Stimulated activated naive CD4-positive, alpha-beta T cell (primary cell): ENCODE measurements at regions not wholly inside any gene's neighbourhood (a gene's known extent, or its start where the extent isn't known, plus 50 kb on each side); places are given as distances from the start of the nearest gene placed in this dataset.
"Not testable (repeated sequence)": the region's sequence is repeated elsewhere in the genome, so short reads cannot be mapped to it uniquely, and the experiment has no call there.

Source experiments
- DNase-seq, 6 experiments: peaks; one replicate each; lab custom pipeline; 2025; lab: John Stamatoyannopoulos, UW

DNA sequence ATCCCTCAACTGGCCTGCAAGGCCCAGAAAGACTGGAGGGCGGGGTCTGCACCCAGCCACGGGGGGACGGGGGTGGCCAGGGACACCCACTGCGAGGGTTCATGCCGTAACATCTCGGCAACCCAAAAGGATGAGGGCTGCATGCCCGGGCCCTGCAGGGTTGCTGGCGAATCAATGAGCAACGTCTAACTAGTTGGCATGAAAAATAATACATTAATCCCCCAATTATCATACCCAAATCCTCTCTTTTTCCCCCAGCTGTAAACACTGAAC, 232.2 kb downstream of the TUBA3C start:
- no peak for DNase-seq

DNA sequence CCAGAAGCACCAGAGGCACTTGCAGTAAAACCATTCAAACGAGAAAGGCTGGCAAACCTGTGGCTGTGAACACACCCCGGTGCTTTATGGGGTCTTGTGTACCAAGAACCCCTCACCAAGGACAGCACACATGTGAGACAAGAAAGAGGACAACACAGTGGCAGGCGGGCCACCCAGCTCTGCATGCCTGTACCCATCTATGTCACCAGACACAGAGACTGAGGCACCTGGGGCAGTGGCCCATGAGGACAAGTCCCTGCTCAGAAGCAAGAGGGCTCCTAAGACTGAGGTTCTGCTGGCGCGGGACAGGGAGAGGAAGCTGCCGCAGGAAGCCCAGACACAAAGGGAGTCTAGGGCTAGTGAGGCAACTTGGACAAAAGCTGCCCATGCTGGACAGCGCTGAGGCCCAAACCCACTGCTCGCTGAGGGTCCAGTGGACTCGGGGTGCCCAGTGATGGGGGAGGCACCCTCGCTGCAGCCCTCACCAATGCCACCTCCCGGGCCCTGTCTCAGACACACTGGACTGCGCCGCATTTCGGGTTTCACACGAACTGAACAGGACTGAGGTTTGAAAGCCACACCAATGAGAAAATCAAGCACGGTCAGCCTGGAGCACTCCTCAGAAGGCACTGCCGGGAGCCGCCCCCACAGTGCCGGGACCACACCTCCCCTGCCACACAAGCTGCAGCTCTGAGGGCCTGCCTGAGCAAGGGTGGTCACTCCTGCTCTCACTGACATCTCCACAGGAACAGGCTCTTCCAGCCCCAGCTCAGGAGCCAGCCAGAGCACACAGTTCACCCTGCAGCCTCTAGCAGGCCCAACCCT, 232.7 kb downstream of the TUBA3C start:
- no peak for DNase-seq

DNA sequence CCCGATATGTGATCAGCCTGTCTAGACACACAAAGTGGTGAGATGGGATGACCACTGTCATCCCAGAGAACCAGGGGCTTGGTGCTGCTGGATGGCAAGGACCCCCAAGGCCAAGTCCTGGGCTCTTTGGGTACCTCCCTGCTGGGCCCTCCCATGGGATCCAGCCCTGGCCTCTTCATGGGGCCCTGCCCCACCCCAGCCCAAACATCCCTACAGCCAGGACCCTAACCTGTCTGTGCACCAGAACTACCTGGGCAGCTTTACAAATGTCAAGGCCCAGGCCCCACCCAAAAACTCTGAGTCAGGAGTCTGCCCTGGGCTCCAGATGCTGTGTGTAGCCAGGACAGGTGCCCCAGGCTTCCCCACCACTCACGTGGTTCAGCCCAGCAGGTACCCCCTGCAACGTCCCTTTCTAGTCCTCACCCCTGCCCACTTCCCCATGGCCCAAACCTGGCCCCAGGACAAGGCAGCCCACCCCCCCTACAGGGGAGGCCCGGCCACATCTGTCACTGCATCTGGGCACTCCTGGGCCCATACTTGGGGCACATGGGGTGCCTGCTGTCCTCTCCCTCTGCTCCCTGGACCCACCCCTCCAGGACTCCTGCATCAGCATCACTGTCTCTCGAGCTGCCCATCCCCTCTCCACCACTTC, 233.5 kb downstream of the TUBA3C start:
- no peak for DNase-seq

DNA sequence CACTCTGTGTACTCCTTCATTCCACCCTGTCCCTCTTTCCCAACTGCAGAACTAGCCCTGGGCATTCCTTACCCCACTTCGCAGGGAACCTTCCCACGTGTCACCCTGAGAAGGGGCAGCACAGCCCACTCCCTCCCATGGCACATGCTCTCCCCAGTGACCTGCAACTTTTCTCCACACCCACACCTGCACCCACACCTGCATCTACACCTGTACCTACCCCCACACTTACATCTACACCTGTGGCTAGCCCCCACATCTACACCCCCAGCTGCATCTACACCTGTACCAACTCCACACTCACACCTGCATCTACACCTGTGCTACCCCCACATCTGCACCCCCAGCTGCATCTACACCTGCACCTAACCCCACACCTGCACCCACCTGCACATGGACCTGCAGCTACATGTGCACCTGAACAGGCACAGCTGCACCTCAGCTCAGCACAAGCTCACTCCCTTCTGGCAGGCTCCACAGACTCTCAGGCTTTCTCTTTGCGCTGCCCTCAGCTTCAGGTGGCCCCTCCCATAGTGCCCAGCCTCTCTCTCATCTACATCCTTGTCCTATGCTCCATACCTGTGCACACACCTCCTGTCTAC, 234.1 kb downstream of the TUBA3C start:
- no peak for DNase-seq

DNA sequence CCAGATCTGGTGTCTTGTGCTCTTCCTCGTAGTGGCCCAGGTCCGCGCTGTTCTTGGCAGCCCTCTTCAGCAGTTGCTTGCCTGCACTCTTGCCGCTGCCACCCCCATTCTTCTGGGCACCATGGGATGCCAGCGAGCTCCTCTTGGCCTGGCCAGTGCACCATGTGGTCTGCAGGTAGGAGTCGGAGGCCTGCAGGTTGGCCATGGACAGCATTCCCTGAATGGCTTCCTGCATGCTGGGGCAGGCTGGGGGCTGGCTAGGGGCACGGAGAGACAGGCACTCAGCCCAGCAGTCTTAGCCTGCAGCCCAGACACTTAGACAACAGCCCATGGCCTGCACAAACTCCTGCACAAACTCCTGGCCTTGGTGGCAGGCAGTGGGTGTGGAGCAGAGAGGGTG, 234.9 kb downstream of the TUBA3C start:
- DNase-seq = no peak

DNA sequence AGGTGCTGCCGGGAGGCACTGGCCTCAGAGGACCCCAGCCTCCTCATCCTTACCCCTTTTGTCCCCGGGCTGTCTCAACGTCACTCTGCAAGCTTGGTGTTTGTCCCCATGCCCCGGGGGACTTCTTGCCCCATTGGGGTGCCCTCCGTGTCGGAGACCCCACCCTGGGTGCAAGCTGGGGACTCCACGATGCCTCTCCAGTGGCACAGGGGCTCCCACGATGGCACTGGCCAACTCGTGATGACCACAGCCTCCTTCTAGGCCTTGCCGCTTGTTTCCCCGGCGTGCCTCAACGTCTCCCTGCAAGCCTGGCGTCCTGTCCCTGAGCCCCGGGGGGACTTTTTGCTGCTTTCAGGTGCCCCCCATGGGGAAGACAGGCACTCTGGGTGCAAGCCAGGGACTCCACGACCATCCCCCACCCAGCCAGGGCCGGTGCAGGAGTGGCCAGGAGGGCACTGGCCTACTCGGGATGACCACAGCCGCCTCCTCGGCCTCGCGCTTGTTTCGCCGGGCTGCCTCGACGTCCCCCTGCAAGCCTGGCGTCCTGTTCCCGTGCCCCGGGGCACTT, 237.0 kb downstream of the TUBA3C start:
- DNase-seq = no peak

DNA sequence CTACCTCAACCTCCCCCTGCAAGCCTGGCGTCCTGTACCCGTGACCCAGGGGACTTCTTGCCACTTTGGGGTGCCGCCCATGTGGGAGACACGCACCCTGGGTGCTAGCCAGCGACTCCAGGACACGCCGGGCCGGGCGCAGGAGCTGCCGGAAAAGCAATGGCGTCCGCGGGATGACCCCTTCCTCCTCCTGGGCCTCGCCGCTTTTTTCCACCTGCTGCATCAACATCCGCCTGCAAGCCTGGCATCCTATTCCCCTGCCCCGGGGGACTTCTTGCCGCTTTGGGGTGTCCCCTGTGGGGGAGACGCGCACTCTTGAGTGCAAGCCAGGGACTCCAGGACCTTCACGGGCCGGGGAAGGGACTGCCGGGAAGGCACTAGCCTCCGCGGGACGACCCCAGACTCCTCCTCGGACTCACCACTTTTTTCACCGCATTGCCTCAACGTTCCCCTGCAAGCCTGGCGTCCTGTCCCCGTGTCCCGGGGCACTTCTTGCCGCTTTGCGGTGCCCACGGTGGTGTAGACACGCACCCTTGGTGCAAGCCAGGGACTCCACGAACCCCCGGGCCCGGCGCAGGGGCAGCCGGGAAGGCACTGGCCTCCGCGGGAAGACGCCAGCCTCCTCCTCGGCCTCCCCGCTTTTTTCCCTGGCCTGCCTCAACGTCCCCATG, 237.8 kb downstream of the TUBA3C start:
- DNase-seq = no peak

DNA sequence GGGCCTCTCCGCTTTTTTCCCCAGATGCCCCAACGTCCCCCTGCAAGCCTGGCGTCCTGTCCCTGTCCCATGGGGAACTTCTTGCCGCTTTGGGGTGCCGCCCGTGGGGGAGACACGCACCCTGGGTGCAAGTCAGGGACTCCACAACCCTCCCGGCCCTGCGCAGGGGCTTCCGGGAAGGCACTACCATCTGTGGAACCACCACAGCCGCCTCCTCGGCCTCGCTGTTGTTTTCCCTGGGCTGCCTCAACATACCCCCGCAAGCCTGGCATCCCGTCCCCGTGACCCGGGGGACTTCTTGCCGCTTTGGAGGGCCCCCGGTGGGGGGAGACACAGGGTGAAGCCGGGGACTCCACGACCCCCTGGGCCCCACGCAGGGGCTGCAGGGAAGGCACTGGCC, 238.4 kb downstream of the TUBA3C start:
- no peak for DNase-seq

DNA sequence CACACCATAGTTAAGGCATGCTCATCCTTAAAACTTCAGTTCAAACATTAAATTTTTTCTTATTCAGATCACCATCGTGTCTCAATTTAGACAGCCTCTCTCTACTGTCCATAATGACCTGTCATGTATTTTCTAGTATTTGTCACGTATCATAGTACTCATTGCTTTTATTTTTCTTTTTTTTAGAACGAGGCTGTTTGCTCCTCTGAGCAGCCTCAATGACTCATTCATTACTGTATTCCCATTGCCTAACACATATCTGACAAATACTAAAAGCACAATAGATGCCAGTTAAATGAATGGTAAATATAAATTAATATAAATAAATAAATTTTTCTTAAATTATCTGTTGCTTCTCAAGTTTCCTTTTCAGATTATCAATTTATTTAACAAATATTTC, 245.5 kb downstream of the TUBA3C start:
- DNase-seq = no peak

DNA sequence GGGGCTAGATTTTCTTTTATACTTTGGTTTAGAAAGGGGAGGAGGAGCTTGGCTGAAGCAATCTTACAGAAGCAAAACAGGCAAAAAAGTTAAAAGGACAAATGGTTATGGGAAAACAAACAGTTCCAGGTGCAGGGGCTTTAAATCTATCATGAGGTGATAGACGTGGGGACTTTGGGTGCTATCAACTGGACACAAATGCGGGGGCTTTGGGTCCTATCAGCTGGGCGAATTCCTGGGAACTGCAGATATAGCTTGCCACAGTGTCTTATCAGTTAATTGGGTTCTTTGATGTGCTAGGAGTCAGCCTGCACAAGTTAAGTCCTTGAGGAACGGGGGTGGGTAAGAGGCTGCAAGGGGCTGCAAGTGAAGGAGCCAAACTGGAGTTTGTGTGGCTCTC, 260.6 kb downstream of the TUBA3C start:
- no peak for DNase-seq

DNA sequence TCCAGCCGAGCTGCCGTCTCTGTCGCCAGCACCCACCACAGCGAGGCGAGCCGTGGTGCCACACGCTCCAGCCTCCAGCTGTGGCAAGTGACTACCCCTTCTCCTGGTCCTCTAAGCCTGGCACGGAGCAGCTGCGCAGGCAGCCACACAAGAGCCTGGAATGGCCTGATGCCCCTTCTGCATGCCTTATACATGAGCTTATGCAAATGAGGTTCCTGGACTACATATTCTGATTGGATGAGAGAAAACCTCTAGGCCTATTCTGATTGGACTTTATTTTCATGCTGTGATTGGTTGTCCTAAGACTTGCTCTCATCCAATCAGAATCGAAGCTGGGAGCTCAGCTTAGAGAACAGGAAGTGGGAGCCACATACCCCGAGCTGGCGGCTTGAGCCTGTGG, 276.5 kb downstream of the TUBA3C start:
- not testable (repeated sequence) for DNase-seq

DNA sequence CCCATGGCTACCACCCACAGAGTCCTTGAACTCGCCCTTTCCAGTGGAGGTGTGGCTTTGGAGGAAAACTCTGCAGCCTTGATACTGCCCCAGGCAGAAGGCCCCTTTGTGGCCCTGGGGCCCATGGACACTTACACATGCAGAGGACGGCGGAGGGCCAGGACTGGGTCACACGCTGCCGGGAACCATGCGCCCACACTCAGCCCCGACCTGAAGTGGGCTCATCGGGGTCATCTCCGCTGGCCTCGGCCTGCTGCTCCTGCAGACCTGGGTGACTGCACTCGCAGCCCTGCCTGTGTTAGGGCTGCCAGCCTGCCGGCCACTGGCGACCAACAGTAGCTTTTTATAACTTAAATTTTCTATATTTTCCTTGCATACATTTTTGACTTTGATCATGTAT, 286.2 kb downstream of the TUBA3C start:
- DNase-seq = not testable (repeated sequence)

DNA sequence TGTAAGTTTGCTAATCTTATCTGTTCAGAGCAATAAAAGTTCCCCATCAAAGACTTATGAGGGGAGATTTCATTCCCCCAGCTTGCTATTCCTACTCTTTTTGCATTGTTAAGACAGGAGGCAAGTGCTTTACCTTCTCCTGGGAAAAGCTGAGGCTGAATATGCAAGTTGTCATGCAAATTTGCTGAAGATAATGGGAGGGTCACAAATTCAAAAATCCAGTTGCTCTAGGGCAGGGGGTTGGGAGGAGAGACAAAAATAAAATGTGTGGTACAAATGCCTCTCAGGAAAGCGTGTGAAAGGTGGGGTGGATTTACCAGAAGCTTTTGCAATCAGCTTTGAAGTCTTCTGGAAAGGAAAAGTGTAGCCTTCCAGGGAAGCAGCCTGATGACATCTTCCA, 290.4 kb downstream of the TUBA3C start:
- not testable (repeated sequence) for DNase-seq

DNA sequence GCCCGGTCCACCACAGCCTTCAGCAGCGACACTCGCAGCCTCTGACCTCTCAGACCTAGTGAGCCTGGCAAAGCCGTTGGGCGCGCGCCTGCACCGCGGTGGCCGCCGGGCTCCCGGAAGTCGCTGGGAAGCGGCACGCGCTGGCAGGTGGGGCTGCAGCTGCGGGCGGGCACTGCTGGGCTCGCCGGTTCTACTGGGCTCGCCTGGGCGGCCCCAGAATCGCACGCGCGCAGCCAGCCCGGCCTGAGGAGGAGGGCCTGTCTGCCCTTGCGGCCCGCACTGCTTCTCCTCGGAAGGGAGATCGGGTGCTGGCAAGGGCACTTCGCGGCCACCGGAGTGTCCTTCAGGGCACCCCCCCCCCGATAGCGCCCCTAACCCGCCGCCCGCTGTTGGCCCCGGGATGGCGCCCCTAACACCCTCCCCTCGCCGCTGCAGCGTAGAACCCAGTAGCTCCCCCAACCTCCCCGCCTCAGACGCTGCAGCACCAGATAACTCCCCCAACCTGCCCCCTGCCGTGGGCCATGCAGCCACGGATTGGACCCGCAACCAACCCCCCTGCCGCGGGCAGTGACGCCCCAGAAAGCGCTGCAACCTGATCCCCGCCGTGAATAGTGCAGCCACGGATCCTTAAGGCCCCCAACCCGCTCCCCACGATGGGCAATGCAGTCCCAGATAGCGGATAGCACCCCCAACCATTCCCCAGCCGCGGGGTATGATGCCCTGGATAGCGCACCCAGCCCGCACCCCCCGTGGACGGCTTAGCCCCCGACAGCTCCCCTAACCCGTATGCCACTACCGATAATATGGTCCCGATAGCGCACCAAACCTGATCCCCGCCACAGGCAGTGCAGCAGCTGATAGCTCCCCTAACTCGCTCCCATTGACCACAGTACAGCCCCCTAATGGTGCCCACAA, 306.5 kb downstream of the TUBA3C start:
- not testable (repeated sequence) for DNase-seq

DNA sequence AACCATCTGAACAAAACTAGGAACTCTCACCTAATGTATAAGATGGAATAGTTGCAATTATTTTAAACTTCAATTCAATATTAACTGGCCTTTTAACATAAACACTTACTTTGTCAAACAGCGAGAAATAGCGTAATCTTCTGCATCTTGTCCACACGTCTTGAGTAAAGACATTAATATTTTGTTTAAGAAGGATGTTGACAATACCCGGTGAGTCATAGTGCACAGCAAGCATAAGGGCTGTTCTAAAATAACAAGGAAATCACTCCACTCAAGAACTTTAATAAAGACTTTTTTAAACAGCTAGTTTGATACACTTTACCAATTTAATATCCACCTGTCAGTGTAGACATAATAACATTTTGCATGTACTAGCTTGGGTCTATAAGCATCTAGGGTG, 311.1 kb downstream of the TUBA3C start:
- DNase-seq = not testable (repeated sequence)

DNA sequence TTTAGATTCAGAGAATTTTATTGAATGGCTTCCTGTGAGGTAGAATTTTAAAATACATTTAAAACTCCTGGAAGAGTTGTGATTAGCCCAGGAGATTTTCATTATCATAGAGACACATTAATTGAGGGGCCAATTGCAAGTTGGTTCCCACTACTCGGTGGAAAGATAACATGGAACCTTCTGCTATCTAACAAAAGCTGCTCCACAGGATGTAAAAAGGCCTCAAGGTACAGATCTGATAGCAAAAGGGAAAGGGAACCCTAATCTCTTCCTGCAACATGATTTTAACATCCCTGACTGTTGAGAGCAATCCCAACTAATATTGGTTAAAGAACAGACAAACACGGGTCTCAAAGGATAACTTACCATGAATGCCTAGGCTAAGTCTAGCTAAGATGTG, 312.3 kb downstream of the TUBA3C start:
- DNase-seq = not testable (repeated sequence)

DNA sequence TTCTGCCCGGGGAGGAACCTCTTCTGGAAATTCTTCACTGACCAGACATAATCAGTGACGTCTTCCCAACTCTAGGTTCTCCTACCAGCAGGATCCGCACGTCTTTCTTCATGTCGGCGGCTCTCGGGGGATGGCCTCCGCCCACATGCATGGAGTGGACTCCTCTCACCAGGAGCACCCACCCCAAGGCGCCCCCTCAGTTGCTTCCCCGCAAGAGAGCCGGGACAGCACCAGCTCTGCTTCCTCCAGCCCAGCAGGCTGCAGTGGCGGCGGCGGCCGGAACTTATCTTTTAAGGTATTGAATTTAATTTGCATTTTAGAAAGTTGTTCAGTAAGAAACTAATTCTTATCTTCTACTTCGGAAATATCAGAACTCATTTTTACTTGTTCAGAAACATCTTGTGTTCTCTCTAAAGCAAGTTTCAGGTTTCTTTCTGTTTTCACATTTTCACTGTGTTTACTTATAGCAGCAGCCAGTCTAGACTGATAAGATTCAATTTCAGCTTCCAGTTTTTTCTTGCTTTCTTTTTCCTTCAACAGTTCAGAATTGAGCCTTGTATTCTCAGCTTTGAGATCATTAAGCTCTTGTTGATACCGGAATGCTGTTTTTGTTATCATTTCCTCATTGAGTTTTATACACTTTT, 343.5 kb downstream of the TUBA3C start:
- DNase-seq = peak in 2 of 6 experiments; percentile 4 to 10

DNA sequence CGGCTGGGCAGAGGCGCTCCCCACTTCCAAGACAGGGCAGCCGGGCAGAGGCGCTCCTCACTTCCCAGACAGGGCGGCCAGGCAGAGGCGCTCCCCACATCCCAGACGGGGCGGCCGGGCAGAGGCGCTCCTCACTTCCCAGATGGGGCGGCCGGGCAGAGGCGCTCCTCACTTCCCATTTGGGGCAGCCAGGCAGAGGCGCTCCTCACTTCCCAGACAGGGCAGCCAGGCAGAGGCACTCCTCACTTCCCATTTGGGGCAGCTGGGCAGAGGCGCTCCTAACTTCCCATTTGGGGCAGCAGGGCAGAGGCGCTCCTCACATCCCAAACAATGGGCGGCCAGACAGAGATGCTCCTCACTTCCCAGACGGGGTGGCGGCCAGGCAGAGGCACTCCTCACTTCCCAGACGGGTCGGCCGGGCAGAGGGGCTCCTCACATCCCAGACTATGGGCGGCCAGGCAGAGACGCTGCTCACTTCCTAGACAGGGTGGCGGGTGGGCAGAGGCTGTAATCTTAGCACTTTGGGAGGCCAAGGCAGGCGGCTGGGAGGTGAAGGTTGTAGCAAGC, 344.4 kb downstream of the TUBA3C start:
- not testable (repeated sequence) for DNase-seq

DNA sequence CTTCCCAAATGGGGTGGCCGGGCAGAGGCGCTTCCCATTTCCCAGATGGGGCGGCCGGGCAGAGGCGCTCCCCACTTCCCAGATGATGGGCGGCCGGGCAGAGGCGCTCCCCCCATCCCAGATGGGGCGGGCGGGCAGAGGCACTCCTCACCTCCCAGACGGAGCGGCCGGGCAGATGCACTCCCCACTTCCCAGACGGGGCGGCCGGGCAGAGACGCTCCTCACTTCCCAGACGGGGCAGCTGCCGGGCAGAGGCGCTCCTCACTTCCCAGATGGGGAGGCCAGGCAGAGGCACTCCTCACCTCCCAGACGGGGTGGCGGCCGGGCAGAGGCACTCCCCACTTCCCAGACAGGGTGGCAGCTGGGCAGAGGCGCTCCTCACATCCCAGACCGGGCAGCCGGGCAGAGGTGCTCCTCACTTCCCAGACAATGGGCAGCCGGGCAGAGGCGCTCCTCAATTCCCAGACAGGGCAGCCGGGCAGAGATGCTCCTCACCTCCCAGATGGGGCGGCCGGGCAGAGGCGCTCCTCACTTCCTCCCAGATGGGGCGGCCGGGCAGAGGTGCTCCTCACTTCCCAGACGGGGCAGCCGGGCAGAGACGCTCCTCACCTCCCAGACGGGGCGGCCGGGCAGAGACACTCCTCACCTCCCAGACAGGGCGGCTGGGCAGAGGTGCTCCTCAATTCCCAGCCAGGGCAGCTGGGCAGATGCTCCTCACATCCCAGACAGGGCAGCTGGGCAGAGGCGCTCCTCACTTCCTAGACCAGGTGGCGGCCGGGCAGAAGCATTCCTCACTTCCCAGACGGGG, 345.0 kb downstream of the TUBA3C start:
- DNase-seq = not testable (repeated sequence)

DNA sequence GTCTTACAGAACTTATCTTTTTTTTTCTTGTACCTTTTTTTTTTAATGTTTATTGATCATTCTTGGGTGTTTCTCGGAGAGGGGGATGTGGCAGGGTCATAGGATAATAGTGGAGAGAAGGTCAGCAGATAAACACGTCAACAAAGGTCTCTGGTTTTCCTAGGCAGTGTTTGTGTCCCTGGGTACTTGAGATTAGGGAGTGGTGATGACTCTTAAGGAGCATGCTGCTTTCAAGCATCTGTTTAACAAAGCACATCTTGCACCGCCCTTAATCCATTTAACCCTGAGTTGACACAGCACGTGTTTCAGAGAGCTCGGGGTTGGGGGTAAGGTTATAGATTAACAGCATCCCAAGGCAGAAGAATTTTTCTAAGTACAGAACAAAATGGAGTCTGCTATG, 345.9 kb downstream of the TUBA3C start:
- DNase-seq = not testable (repeated sequence)
